DOHH2 (cell line): ENCODE measurements at regions not wholly inside any gene's neighbourhood (a gene's known extent, or its start where the extent isn't known, plus 50 kb on each side); places are given as distances from the start of the nearest gene placed in this dataset.
"Not testable (repeated sequence)": the region's sequence is repeated elsewhere in the genome, so short reads cannot be mapped to it uniquely, and the experiment has no call there.

ENCODE experiments used
- H3F3A ChIP-seq: fragments of 200-600 bp; sonication (generic), shearing (Covaris generic); 2 replicates; pipeline ENCODE4 v1.6.0; 2016; ENCODE audit warnings: antibody characterized with exemption, mild to moderate bottlenecking; ENCODE audit not compliant: control insufficient read depth, insufficient read depth
- H3K27ac ChIP-seq: fragments of 200-600 bp; sonication (generic); 2 replicates; pipeline ENCODE4 v1.5.1; 2014; ENCODE audit warnings: low read depth, mild to moderate bottlenecking, low read length, moderate library complexity
- H3K27me3 ChIP-seq: fragments of 200-600 bp; sonication (generic); 2 replicates; pipeline ENCODE4 v1.6.1; 2014; ENCODE audit warnings: mild to moderate bottlenecking, low read length, mixed read lengths; ENCODE audit not compliant: control insufficient read depth
- H3K36me3 ChIP-seq: fragments of 200-600 bp; sonication (generic); 2 replicates; pipeline ENCODE4 v1.6.1; 2014; ENCODE audit warnings: mild to moderate bottlenecking, low read length, moderate library complexity, mixed read lengths; ENCODE audit not compliant: control insufficient read depth
- H3K4me1 ChIP-seq: fragments of 200-600 bp; sonication (generic); 2 replicates; pipeline ENCODE4 v1.6.1; 2014; ENCODE audit warnings: mild to moderate bottlenecking, low read length, mixed read lengths; ENCODE audit not compliant: control insufficient read depth
- H3K4me2 ChIP-seq: fragments of 200-600 bp; sonication (generic); 2 replicates; pipeline ENCODE4 v1.6.0; 2014; ENCODE audit warnings: mild to moderate bottlenecking, low read length, moderate library complexity
- H3K4me3 ChIP-seq: fragments of 200-600 bp; sonication (generic); 2 replicates; pipeline ENCODE4 v1.5.1; 2014; ENCODE audit warnings: mild to moderate bottlenecking, low read length, mixed read lengths
- H3K79me2 ChIP-seq: fragments of 200-600 bp; sonication (generic); 2 replicates; pipeline ENCODE4 v1.6.1; 2014; ENCODE audit warnings: mild to moderate bottlenecking, low read length, mixed read lengths; ENCODE audit not compliant: control insufficient read depth
- H3K9me2 ChIP-seq: fragments of 200-600 bp; sonication (generic); replicated peaks from 2 replicates; pipeline ENCODE4 v1.6.1; 2014; ENCODE audit warnings: mild to moderate bottlenecking, low read length, mixed read lengths; ENCODE audit not compliant: control insufficient read depth
- H3K9me3 ChIP-seq: fragments of 200-600 bp; sonication (generic); 2 replicates; pipeline ENCODE4 v1.6.1; 2014; ENCODE audit warnings: antibody characterized with exemption, low read length, mixed read lengths; ENCODE audit not compliant: control insufficient read depth, insufficient read depth
- H4K20me1 ChIP-seq: fragments of 200-600 bp; sonication (generic); 2 replicates; pipeline ENCODE4 v1.6.0; 2014; ENCODE audit warnings: low read depth, mild to moderate bottlenecking, antibody characterized with exemption, low read length, moderate library complexity; ENCODE audit not compliant: control insufficient read depth, insufficient read depth
- CTCF ChIP-seq: fragments of 200-600 bp; sonication (generic); IDR thresholded peaks from one replicate; pipeline ENCODE4 v1.5.1; 2014; ENCODE audit warnings: antibody characterized with exemption, mild to moderate bottlenecking, low read depth, low read length; ENCODE audit not compliant: poor library complexity, severe bottlenecking
- EZH2phosphoT487 ChIP-seq: fragments of 200-600 bp; sonication (generic); IDR thresholded peaks from 2 replicates; pipeline ENCODE4 v1.6.1; 2017; ENCODE audit warnings: borderline replicate concordance, mild to moderate bottlenecking, antibody characterized with exemption, low read length, moderate library complexity, mixed read lengths

DNA sequence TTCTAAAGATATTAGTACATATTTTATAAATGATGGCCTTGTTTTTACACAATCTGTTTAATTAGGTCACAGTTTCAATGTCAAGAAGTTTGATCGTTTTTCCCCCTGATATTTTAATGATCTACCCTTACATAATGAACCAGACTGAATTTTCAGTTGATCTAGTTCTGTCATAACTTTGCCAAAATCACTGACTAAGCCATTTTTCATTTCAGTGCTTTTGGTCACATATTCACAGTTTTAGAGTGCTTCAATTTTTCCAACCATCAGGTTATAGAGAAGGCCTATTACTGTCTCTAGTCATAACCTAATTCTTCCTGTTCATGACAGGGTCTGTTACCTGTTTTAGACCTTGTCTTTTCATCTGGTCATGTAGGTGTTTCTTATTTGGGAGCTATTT, 577.9 kb upstream of the PTPRD start:
- H3F3A ChIP-seq: no peaks in the 10 kb centered on the region
- H4K20me1 ChIP-seq: no peaks in the 10 kb centered on the region
- no peaks in the 10 kb centered on the region for H3K4me1 ChIP-seq
- no peaks in the 10 kb centered on the region for H3K27me3 ChIP-seq
- no peak overlapping the region for H3K4me3 ChIP-seq
- TF ChIP-seq EZH2phosphoT487: no peak
- no peak for TF ChIP-seq CTCF
- no peaks in the 10 kb centered on the region for H3K36me3 ChIP-seq
- no peak overlapping the region for H3K27ac ChIP-seq
- no peaks in the 10 kb centered on the region for H3K9me2 ChIP-seq
- H3K79me2 ChIP-seq: no peaks in the 10 kb centered on the region
- H3K9me3 ChIP-seq: no peaks in the 10 kb centered on the region
- H3K4me2 ChIP-seq: no peak overlapping the region

- H3K27ac ChIP-seq: no peak overlapping the region
- H3K36me3 ChIP-seq: no peaks in the 10 kb centered on the region
- H3K79me2 ChIP-seq: no peaks in the 10 kb centered on the region
- H3K27me3 ChIP-seq: no peaks in the 10 kb centered on the region
- H3K9me2 ChIP-seq: no peaks in the 10 kb centered on the region
- TF ChIP-seq EZH2phosphoT487 (no peak), CTCF (no peak)
- H3K4me1 ChIP-seq: no peaks in the 10 kb centered on the region
- no peak overlapping the region for H3K4me3 ChIP-seq
- no peaks in the 10 kb centered on the region for H3F3A ChIP-seq
- H3K9me3 ChIP-seq: no peaks in the 10 kb centered on the region
- no peak overlapping the region for H3K4me2 ChIP-seq
- no peaks in the 10 kb centered on the region for H4K20me1 ChIP-seq
These were observed 580.2 kb upstream of the PTPRD start for GRCh38 chr9:11192993-11193392.

- H3K79me2 ChIP-seq: no peaks in the 10 kb centered on the region
- no peaks in the 10 kb centered on the region for H3K36me3 ChIP-seq
- no peak overlapping the region for H3K27ac ChIP-seq
These were observed 581.4 kb upstream of the PTPRD start for GRCh38 chr9:11194246-11194645.

DNA sequence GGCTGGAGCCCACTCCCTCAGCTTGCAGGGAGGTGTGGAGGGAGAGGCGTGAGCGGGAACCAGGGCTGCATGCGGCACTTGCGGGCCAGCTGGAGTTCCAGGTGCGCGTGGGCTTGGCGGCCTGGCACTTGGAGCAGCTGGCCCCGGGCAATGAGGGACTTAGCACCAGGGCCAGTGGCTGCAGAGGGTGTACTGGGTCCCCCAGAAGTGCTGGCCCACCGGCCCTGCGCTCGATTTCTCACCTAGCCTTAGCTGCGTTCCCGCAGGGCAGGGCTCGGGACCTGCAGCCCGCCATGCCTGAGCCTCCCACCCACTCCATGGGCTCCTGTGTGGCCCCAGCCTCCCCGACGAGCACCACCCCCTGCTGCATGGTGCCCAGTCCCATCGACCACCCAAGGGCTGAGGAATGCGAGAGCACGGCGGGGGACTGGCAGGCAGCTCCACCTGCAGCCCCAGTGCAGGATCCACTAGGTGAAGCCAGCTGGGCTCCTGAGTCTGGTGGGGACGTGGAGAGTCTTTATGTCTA, 584.1 kb upstream of the PTPRD start:
- H4K20me1 ChIP-seq, H3K79me2 ChIP-seq, H3K4me1 ChIP-seq, H3K9me3 ChIP-seq, H3K4me3 ChIP-seq, H3K36me3 ChIP-seq, H3K27ac ChIP-seq, H3K9me2 ChIP-seq, H3K27me3 ChIP-seq, H3F3A ChIP-seq, H3K4me2 ChIP-seq: not testable (repeated sequence)

More at GRCh38 chr9:11194246-11194645, 581.4 kb upstream of the PTPRD start:
- H3K4me3 ChIP-seq: no peak overlapping the region
- no peaks in the 10 kb centered on the region for H3K9me2 ChIP-seq
- H3K4me1 ChIP-seq: no peaks in the 10 kb centered on the region
- H3K9me3 ChIP-seq: no peaks in the 10 kb centered on the region
- H3K4me2 ChIP-seq: no peak overlapping the region
- H3K27me3 ChIP-seq: no peaks in the 10 kb centered on the region
- H4K20me1 ChIP-seq: no peaks in the 10 kb centered on the region
- no peaks in the 10 kb centered on the region for H3F3A ChIP-seq
- TF ChIP-seq CTCF: no peak
- TF ChIP-seq EZH2phosphoT487: no peak
